Mesothelial cell of epicardium (in vitro differentiated cells): ENCODE measurements at regions not wholly inside any gene's neighbourhood (a gene's known extent, or its start where the extent isn't known, plus 50 kb on each side); places are given as distances from the start of the nearest gene placed in this dataset.

Experiments
- DNase-seq, 2 experiments: peaks; one replicate each; pipeline ENCODE4 v3.0.0; 2021; ENCODE audit warnings: low spot score in 2 of 2; ENCODE audit not compliant: unreplicated experiment in 2 of 2
- H3K27ac Mint-ChIP-seq: 2 replicates; pipeline ENCODE4 v1.8.0; 2021; ENCODE audit warnings: mixed read lengths
- H3K27me3 Mint-ChIP-seq: 2 replicates; pipeline ENCODE4 v1.8.0; 2021; ENCODE audit warnings: low read depth, mixed read lengths
- H3K36me3 Mint-ChIP-seq: 2 replicates; pipeline ENCODE4 v1.8.0; 2021; ENCODE audit warnings: mixed read lengths
- H3K4me1 Mint-ChIP-seq: 2 replicates; pipeline ENCODE4 v1.8.0; 2021; ENCODE audit warnings: mixed read lengths
- H3K4me3 Mint-ChIP-seq: 2 replicates; pipeline ENCODE4 v1.8.0; 2021; ENCODE audit warnings: mild to moderate bottlenecking, moderate library complexity, mixed read lengths
- H3K9me3 Mint-ChIP-seq: 2 replicates; pipeline ENCODE4 v1.8.0; 2021; ENCODE audit warnings: mixed read lengths
- CTCF ChIP-seq: fragments of 200-600 bp; sonication (generic); IDR thresholded peaks from one replicate; pipeline ENCODE4 v1.5.0; 2021; ENCODE audit warnings: antibody characterized with exemption; ENCODE audit not compliant: unreplicated experiment

GRCh38 chr16:88288303-88288702, 94.5 kb upstream of the ZNF469 start:
- Mint-ChIP-seq H3K36me3 (no peaks in the 10 kb centered on the region), H3K9me3 (peaks cover 8% of the 10 kb centered on the region), H3K4me1 (no peaks in the 10 kb centered on the region), H3K4me3 (no peak overlapping the region), H3K27me3 (no peaks in the 10 kb centered on the region), H3K27ac (no peak overlapping the region)
- TF ChIP-seq CTCF: no peak
- DNase-seq: no peak

- Mint-ChIP-seq H3K27ac (no peak overlapping the region), H3K27me3 (no peaks in the 10 kb centered on the region), H3K4me3 (no peak overlapping the region), H3K4me1 (no peaks in the 10 kb centered on the region), H3K9me3 (peaks cover 8% of the 10 kb centered on the region), H3K36me3 (no peaks in the 10 kb centered on the region)
- no peak for TF ChIP-seq CTCF
- DNase-seq: no peak
Measured at GRCh38 chr16:88289001-88289400, 93.8 kb upstream of the ZNF469 start.

- Mint-ChIP-seq H3K4me1 (peaks cover 2% of the 10 kb centered on the region), H3K36me3 (no peaks in the 10 kb centered on the region), H3K9me3 (peaks cover 8% of the 10 kb centered on the region), H3K27ac (no peak overlapping the region), H3K27me3 (no peaks in the 10 kb centered on the region), H3K4me3 (no peak overlapping the region)
- no peak for DNase-seq
- no peak for TF ChIP-seq CTCF
Measured at GRCh38 chr16:88289561-88289960, 93.2 kb upstream of the ZNF469 start.

- H3K4me1 Mint-ChIP-seq: peaks cover 2% of the 10 kb centered on the region
- peaks cover 8% of the 10 kb centered on the region for H3K9me3 Mint-ChIP-seq
- H3K4me3 Mint-ChIP-seq: no peak overlapping the region
- no peak for TF ChIP-seq CTCF
- H3K27ac Mint-ChIP-seq: no peak overlapping the region
- no peaks in the 10 kb centered on the region for H3K27me3 Mint-ChIP-seq
- peak in 1 of 2 experiments; percentile 28 for DNase-seq
- H3K36me3 Mint-ChIP-seq: no peaks in the 10 kb centered on the region
Measured at GRCh38 chr16:88289968-88290401, 92.8 kb upstream of the ZNF469 start.

- Mint-ChIP-seq H3K27ac (no peak overlapping the region), H3K4me3 (no peak overlapping the region), H3K36me3 (no peaks in the 10 kb centered on the region), H3K9me3 (peaks cover 8% of the 10 kb centered on the region), H3K27me3 (no peaks in the 10 kb centered on the region), H3K4me1 (peaks cover 10% of the 10 kb centered on the region)
- no peak for DNase-seq
- no peak for TF ChIP-seq CTCF
Measured at GRCh38 chr16:88290850-88291830, 91.6 kb upstream of the ZNF469 start.
